Fibroblast of villous mesenchyme (primary cell): ENCODE measurements at regions not wholly inside any gene's neighbourhood (a gene's known extent, or its start where the extent isn't known, plus 50 kb on each side); places are given as distances from the start of the nearest gene placed in this dataset.

Source experiments
- DNase-seq: peaks from one replicate; pipeline ENCODE4 v3.0.0-alpha.2; 2010; ENCODE audit warnings: low read depth
- H3K4me3 ChIP-seq: 2 replicates; pipeline ENCODE4 v1.5.1; 2011; ENCODE audit warnings: low read depth, mild to moderate bottlenecking, low read length
- TF ChIP-seq, protein P1 (sequence below): IDR thresholded peaks from 2 replicates; pipeline ENCODE4 v1.5.1; 2012; ENCODE audit warnings: low read depth, mild to moderate bottlenecking, low read length; ENCODE audit not compliant: insufficient read depth

DNA sequence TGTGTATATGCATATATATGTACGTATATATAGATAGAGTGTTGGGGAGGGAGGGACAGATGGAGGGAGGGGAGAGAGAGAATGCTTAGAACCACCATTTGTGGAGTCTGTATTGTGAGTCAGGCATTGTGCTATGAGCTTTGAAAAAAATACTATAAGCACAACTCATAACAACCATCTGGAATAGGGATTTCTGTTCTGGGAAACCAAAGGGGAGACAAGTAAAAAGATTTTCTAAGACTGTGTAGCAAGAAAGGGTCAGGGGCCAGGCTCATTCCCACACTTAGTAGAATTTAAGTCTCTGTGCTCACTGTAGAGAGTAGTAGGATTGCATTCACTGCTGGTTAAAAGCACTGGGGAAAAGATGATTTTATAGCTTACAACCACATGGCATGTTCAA lies 202.3 kb upstream of the SGCD start:
- no peak overlapping the region for H3K4me3 ChIP-seq
- peak; percentile 2 for DNase-seq
- TF ChIP-seq, protein P1, sequence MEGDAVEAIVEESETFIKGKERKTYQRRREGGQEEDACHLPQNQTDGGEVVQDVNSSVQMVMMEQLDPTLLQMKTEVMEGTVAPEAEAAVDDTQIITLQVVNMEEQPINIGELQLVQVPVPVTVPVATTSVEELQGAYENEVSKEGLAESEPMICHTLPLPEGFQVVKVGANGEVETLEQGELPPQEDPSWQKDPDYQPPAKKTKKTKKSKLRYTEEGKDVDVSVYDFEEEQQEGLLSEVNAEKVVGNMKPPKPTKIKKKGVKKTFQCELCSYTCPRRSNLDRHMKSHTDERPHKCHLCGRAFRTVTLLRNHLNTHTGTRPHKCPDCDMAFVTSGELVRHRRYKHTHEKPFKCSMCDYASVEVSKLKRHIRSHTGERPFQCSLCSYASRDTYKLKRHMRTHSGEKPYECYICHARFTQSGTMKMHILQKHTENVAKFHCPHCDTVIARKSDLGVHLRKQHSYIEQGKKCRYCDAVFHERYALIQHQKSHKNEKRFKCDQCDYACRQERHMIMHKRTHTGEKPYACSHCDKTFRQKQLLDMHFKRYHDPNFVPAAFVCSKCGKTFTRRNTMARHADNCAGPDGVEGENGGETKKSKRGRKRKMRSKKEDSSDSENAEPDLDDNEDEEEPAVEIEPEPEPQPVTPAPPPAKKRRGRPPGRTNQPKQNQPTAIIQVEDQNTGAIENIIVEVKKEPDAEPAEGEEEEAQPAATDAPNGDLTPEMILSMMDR: no peak

DNA sequence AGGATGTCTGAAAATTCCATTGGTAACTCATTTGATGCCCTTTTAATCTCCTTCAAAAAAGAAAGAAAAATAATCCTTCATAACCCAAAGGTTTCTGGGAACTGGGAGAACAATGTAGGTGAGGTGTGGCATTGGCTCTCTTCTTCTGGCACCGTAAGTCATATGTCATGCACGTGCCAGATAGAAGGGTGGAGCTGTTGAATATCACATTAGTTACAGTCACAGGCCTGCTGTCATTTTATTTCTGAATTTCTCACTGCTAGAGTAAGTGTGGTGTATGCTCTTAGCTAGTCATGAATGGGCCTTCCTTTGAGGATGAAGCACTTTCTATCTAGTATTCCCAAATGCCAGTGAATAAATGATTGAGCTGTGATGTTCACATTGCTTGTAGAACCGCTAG lies 201.8 kb upstream of the SGCD start:
- TF ChIP-seq, protein P1: no peak
- DNase-seq: no peak
- no peak overlapping the region for H3K4me3 ChIP-seq

DNA sequence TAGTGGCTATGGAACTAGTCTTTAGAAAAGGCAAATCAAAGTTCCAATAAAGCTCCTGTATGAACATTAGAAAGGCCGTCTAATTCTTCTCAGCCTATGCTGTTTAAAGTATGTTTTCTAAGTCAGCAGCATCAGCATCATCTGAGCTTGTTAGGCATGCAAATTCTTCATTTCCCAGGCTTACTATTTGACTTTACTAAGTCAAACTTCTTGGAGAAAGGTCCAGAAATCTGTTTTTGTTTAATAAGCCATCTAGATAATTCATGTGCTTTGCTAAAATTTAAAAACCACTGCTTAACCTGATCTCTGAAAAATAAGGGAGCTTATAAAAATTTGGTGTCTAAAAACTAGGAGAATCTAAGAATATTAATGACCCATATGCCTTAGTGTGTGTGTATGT lies 200.2 kb upstream of the SGCD start:
- H3K4me3 ChIP-seq: no peak overlapping the region
- TF ChIP-seq, protein P1: no peak
- no peak for DNase-seq

DNA sequence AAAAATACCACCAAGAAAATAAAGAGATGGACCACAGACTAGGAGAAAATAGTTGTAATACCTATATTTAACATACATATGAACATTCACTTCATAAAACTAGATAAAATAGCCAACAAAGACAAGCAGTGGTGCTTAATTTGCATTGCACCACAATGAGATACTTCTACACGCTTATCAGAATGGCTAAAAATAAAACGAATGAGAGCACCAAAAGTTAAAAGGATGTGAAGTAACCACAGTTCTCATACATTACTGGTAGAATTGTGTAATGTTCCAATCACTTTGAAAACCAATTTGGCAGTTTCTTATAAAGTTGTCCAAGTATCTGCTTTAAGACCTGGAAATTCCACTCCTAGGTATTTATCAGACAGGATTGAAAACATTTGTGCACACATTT lies 198.9 kb upstream of the SGCD start:
- no peak overlapping the region for H3K4me3 ChIP-seq
- TF ChIP-seq, protein P1: no peak
- DNase-seq: no peak

DNA sequence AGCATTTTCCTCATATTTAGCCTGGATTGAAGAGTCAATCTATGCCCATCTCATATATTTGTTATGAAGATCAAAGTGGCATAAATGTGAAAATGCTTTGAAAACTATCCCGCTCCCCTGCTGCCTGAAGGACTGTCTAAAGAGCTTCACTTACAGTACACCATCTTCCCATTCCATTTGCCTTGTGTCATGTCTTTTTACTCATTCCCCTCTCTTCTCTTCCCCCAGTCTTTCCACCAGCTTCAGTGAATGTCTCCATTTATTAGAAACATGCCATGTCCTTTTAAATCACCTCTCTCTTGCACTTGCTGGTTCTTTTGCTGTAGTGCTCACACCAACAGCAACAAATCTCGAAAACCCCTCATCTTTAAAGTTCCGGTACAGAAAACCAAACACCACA lies 192.7 kb upstream of the SGCD start:
- no peak for DNase-seq

DNA sequence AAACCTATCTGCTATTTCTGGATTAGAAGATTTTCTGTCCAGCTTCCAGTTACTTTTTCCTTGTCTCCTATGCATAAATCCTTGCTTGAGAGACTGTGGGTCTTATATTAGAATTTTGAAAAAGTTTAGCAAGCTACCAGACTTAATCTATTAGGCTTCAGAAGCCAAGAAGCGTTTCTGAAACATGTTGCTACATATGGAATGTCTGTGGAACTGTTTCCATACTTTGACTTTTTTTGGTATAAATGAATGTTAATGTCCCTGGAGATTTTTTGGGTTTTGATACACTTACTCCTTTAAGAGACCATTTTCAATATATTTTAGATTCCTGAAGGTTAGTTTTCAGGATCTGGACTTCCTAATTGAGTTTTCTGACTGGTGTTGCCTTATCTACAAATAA lies 191.4 kb upstream of the SGCD start:
- no peak for DNase-seq
- no peak overlapping the region for H3K4me3 ChIP-seq
- TF ChIP-seq, protein P1: no peak

More for the DNA sequence above, 192.7 kb upstream of the SGCD start:
- TF ChIP-seq, protein P1: no peak
- no peak overlapping the region for H3K4me3 ChIP-seq

DNA sequence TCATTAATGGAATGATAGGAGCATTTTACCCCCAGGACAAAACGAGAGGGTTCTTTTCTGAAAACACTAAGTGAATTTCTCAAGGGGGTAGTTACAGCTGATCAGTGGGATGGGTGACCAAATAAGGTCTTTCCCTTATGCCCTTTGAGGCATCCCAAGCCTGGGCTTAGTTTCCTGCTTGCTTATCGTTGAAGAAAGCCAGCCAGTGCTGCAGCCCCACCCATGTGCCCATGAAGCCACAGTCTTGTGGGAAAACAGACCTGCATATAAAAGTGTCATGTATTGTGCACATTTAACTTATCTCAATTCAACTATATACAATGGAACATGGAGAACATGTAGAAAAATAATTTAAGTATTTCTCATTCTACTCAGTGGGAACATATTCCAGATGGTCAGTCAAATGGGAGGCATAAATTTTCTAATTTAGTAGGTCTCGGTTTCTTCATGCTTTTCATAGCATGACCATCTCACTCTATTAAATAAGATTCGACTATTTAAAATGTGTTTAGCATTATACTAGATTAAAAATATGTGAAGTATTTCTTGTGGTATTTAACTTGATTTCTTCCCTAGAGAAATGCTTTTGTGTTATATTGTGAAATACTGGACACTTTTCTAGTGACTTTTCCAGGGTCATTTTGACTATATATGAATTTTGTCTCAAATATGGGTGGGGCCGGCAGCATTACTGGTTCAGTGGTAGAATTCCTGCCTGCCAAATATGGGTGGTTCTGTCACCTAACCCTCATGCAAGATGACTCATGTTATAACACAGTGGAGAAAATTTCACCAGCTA lies 189.7 kb upstream of the SGCD start:
- TF ChIP-seq, protein P1: no peak
- no peak overlapping the region for H3K4me3 ChIP-seq
- DNase-seq: peak; percentile 14
